ENCODE measurements at regions not wholly inside any gene's neighbourhood (a gene's known extent, or its start where the extent isn't known, plus 50 kb on each side); places are given as distances from the start of the nearest gene placed in this dataset.

DNA sequence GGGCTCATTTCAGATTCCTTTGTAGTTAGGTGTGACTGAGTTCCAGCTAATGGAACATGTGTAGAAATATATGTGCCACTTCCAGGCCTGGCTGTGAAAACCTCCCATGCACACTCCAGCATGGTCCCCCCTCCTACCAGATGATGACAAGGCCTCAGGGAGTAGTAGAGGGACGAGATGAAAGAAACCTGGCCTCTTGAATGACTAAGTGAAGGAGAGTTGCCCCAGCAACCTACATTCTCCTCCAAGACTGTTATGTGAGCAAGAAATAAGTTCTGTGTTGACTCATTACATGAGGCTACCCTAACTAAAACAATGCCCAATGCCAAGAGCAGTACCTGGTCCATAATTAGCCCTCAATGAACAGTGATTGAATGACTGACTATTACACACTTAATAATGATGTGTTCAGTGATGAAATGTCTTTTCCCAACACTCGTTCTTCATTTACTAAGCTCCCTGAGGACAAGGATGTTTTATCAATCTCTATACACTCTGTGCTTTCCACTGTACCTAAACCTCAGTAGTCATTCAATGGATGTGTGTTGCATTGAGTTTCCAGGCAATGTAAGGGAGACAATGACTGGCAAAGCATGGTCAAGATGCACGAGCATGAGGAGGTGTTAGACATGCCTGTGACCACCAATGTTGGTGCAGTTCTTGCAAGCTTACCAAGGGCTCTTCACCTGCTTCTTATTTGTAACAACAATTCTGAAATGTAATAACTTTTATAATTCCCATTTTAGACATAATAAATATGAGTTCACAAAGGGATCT, 62.0 kb upstream of the BCL6 start (continued):
- TF ChIP-seq, protein P1, sequence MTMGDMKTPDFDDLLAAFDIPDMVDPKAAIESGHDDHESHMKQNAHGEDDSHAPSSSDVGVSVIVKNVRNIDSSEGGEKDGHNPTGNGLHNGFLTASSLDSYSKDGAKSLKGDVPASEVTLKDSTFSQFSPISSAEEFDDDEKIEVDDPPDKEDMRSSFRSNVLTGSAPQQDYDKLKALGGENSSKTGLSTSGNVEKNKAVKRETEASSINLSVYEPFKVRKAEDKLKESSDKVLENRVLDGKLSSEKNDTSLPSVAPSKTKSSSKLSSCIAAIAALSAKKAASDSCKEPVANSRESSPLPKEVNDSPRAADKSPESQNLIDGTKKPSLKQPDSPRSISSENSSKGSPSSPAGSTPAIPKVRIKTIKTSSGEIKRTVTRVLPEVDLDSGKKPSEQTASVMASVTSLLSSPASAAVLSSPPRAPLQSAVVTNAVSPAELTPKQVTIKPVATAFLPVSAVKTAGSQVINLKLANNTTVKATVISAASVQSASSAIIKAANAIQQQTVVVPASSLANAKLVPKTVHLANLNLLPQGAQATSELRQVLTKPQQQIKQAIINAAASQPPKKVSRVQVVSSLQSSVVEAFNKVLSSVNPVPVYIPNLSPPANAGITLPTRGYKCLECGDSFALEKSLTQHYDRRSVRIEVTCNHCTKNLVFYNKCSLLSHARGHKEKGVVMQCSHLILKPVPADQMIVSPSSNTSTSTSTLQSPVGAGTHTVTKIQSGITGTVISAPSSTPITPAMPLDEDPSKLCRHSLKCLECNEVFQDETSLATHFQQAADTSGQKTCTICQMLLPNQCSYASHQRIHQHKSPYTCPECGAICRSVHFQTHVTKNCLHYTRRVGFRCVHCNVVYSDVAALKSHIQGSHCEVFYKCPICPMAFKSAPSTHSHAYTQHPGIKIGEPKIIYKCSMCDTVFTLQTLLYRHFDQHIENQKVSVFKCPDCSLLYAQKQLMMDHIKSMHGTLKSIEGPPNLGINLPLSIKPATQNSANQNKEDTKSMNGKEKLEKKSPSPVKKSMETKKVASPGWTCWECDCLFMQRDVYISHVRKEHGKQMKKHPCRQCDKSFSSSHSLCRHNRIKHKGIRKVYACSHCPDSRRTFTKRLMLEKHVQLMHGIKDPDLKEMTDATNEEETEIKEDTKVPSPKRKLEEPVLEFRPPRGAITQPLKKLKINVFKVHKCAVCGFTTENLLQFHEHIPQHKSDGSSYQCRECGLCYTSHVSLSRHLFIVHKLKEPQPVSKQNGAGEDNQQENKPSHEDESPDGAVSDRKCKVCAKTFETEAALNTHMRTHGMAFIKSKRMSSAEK (CRISPR knock-in tag; IDR thresholded peaks at IDR 0.05; ENCODE audit: borderline replicate concordance), result no peak
- TF ChIP-seq ZBTB43 (CRISPR knock-in tag; IDR thresholded peaks at IDR 0.05) (no peak), MYBL2 (CRISPR knock-in tag; IDR thresholded peaks at IDR 0.05) (no peak), TEAD4 (CRISPR knock-in tag; IDR thresholded peaks at IDR 0.05) (no peak), SP1 (CRISPR knock-in tag; conservative IDR thresholded peaks at IDR 0.05) (no peak)

GRCh38 chr3:187808527-187808895, 63.2 kb upstream of the BCL6 start:
- H3K36me3 Mint-ChIP-seq, result peaks cover 3% of the 10 kb centered on the region; the same call in 1 of the 2 replicates
- TF ChIP-seq, protein P2, sequence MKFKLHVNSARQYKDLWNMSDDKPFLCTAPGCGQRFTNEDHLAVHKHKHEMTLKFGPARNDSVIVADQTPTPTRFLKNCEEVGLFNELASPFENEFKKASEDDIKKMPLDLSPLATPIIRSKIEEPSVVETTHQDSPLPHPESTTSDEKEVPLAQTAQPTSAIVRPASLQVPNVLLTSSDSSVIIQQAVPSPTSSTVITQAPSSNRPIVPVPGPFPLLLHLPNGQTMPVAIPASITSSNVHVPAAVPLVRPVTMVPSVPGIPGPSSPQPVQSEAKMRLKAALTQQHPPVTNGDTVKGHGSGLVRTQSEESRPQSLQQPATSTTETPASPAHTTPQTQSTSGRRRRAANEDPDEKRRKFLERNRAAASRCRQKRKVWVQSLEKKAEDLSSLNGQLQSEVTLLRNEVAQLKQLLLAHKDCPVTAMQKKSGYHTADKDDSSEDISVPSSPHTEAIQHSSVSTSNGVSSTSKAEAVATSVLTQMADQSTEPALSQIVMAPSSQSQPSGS (CRISPR knock-in tag; IDR thresholded peaks at IDR 0.05; ENCODE audit: borderline replicate concordance, low read depth), result no peak
- TF ChIP-seq, protein P3, sequence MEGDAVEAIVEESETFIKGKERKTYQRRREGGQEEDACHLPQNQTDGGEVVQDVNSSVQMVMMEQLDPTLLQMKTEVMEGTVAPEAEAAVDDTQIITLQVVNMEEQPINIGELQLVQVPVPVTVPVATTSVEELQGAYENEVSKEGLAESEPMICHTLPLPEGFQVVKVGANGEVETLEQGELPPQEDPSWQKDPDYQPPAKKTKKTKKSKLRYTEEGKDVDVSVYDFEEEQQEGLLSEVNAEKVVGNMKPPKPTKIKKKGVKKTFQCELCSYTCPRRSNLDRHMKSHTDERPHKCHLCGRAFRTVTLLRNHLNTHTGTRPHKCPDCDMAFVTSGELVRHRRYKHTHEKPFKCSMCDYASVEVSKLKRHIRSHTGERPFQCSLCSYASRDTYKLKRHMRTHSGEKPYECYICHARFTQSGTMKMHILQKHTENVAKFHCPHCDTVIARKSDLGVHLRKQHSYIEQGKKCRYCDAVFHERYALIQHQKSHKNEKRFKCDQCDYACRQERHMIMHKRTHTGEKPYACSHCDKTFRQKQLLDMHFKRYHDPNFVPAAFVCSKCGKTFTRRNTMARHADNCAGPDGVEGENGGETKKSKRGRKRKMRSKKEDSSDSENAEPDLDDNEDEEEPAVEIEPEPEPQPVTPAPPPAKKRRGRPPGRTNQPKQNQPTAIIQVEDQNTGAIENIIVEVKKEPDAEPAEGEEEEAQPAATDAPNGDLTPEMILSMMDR (IDR thresholded peaks at IDR 0.05), result no peak
- TF ChIP-seq GABPB1 (CRISPR knock-in tag; IDR thresholded peaks at IDR 0.05) (no peak), ZNF121 (CRISPR knock-in tag; IDR thresholded peaks at IDR 0.05) (no peak), IRF2 (CRISPR knock-in tag; IDR thresholded peaks at IDR 0.05; ENCODE audit: borderline replicate concordance, low read depth) (no peak)
- H3K4me1 Mint-ChIP-seq, result peaks cover 41% of the 10 kb centered on the region
- no peak overlapping the region for H3K4me3 Mint-ChIP-seq
- ATAC-seq, result peak; percentile 15; the same call in 1 of the 2 replicates
- CTCF ChIA-PET, result interaction anchor here (0.7 to 1.4 kb wide), 3 partner anchors 59 to 68 kb away, joined by 3 read pairs; no protein-coding TSS in a partner anchor
- H3K27ac Mint-ChIP-seq, result peak overlapping the region; percentile 21; the same call in 1 of the 2 replicates
- peaks cover 12% of the 10 kb centered on the region for H3K9me3 Mint-ChIP-seq
- no peak for DNase-seq (ENCODE audit: low spot score)
- H3K27me3 Mint-ChIP-seq (ENCODE audit: low read depth), result no peaks in the 10 kb centered on the region; the same call in 1 of the 2 replicates
- POLR2A ChIA-PET, result no interaction called here

- no peaks in the 10 kb centered on the region; the same call in 1 of the 2 replicates for H3K27me3 Mint-ChIP-seq (ENCODE audit: low read depth)
- no peak for ATAC-seq
- H3K4me3 Mint-ChIP-seq, result no peak overlapping the region
- TF ChIP-seq, protein P4, sequence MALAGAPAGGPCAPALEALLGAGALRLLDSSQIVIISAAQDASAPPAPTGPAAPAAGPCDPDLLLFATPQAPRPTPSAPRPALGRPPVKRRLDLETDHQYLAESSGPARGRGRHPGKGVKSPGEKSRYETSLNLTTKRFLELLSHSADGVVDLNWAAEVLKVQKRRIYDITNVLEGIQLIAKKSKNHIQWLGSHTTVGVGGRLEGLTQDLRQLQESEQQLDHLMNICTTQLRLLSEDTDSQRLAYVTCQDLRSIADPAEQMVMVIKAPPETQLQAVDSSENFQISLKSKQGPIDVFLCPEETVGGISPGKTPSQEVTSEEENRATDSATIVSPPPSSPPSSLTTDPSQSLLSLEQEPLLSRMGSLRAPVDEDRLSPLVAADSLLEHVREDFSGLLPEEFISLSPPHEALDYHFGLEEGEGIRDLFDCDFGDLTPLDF (CRISPR knock-in tag; IDR thresholded peaks at IDR 0.05), result no peak
- no peak for TF ChIP-seq NFE2L1 (CRISPR knock-in tag; IDR thresholded peaks at IDR 0.05)
- TF ChIP-seq JAZF1 (CRISPR knock-in tag; IDR thresholded peaks at IDR 0.05), result no peak
- no peak overlapping the region for H3K27ac Mint-ChIP-seq
- ChIA-PET CTCF (interaction anchor here (1.2 to 1.6 kb wide), 2 partner anchors 62 to 69 kb away, joined by 4 to 5 read pairs; no protein-coding TSS in a partner anchor), POLR2A (no interaction called here)
- H3K4me1 Mint-ChIP-seq, result peaks cover 33% of the 10 kb centered on the region
- no peak for DNase-seq (ENCODE audit: low spot score)
- peaks cover 3% of the 10 kb centered on the region; the same call in 1 of the 2 replicates for H3K36me3 Mint-ChIP-seq
- peaks cover 12% of the 10 kb centered on the region for H3K9me3 Mint-ChIP-seq
Measured at GRCh38 chr3:187809612-187809991, 64.3 kb upstream of the BCL6 start.

Data from WTC11 (cell line).